ENCODE measurements at regions not wholly inside any gene's neighbourhood (a gene's known extent, or its start where the extent isn't known, plus 50 kb on each side); places are given as distances from the start of the nearest gene placed in this dataset.

- TF ChIP-seq, protein P1, sequence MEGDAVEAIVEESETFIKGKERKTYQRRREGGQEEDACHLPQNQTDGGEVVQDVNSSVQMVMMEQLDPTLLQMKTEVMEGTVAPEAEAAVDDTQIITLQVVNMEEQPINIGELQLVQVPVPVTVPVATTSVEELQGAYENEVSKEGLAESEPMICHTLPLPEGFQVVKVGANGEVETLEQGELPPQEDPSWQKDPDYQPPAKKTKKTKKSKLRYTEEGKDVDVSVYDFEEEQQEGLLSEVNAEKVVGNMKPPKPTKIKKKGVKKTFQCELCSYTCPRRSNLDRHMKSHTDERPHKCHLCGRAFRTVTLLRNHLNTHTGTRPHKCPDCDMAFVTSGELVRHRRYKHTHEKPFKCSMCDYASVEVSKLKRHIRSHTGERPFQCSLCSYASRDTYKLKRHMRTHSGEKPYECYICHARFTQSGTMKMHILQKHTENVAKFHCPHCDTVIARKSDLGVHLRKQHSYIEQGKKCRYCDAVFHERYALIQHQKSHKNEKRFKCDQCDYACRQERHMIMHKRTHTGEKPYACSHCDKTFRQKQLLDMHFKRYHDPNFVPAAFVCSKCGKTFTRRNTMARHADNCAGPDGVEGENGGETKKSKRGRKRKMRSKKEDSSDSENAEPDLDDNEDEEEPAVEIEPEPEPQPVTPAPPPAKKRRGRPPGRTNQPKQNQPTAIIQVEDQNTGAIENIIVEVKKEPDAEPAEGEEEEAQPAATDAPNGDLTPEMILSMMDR (IDR thresholded peaks at IDR 0.05; ENCODE audit: low read length): no peak
- no peak for TF ChIP-seq EZH2 (IDR thresholded peaks at IDR 0.05; ENCODE audit: borderline replicate concordance, low read length)
Measured at GRCh38 chr4:170248029-170248428, 158.3 kb upstream of the AADAT start.

Measured in OCI-LY1 (cell line).